PC-3 (cell line): ENCODE measurements at regions not wholly inside any gene's neighbourhood (a gene's known extent, or its start where the extent isn't known, plus 50 kb on each side); places are given as distances from the start of the nearest gene placed in this dataset.

Experiments
- EZH2 ChIP-seq: fragments of 300-600 bp; sonication (generic); IDR thresholded peaks from one replicate; pipeline ENCODE4 v1.6.1; 2017; ENCODE audit warnings: antibody characterized with exemption, mild to moderate bottlenecking, low read length; ENCODE audit not compliant: unreplicated experiment
- TF ChIP-seq, protein P1 (sequence below): fragments of 300-600 bp; sonication (generic); conservative IDR thresholded peaks from 2 replicates; pipeline ENCODE4 v1.5.1; 2017; ENCODE audit warnings: antibody characterized with exemption, low read depth, mild to moderate bottlenecking, low read length

DNA sequence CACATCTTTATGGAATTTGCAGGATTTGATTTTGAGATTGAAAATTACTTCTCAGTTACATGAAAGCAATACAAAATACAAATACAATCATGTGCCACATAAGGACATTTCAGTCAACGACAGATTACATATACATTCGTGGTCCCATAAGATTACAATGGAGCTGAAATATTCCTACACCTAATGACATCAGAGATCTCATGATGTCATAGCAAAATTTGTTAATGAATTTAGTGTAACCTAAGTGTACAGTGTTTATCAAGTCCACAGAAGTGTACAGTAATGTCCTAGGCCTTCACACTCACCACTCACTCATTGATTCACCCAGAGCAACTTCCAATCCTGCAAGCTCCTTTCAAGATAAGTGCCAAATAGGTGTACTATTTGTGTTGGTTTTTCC, 126.5 kb downstream of the GPAM start:
- TF ChIP-seq, protein P1, sequence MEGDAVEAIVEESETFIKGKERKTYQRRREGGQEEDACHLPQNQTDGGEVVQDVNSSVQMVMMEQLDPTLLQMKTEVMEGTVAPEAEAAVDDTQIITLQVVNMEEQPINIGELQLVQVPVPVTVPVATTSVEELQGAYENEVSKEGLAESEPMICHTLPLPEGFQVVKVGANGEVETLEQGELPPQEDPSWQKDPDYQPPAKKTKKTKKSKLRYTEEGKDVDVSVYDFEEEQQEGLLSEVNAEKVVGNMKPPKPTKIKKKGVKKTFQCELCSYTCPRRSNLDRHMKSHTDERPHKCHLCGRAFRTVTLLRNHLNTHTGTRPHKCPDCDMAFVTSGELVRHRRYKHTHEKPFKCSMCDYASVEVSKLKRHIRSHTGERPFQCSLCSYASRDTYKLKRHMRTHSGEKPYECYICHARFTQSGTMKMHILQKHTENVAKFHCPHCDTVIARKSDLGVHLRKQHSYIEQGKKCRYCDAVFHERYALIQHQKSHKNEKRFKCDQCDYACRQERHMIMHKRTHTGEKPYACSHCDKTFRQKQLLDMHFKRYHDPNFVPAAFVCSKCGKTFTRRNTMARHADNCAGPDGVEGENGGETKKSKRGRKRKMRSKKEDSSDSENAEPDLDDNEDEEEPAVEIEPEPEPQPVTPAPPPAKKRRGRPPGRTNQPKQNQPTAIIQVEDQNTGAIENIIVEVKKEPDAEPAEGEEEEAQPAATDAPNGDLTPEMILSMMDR = no peak
- TF ChIP-seq EZH2 = no peak
